Embryonic facial prominence (tissue), 1 donor: ENCODE measurements at regions not wholly inside any gene's neighbourhood (a gene's known extent, or its start where the extent isn't known, plus 50 kb on each side); places are given as distances from the start of the nearest gene placed in this dataset.
"Not testable (repeated sequence)": the region's sequence is repeated elsewhere in the genome, so short reads cannot be mapped to it uniquely, and the experiment has no call there.

Experiments
- DNase-seq: peaks from one replicate; pipeline ENCODE4 v3.0.0-alpha.2; 2016; ENCODE audit errors: extremely low spot score

- not testable (repeated sequence) for DNase-seq
Observed at GRCh38 chr1:146411923-146412322, 183.1 kb upstream of the NOTCH2NLA start.

- DNase-seq: peak; percentile 14
Observed at GRCh38 chr1:146409817-146410441, 181.1 kb upstream of the NOTCH2NLA start.

DNA sequence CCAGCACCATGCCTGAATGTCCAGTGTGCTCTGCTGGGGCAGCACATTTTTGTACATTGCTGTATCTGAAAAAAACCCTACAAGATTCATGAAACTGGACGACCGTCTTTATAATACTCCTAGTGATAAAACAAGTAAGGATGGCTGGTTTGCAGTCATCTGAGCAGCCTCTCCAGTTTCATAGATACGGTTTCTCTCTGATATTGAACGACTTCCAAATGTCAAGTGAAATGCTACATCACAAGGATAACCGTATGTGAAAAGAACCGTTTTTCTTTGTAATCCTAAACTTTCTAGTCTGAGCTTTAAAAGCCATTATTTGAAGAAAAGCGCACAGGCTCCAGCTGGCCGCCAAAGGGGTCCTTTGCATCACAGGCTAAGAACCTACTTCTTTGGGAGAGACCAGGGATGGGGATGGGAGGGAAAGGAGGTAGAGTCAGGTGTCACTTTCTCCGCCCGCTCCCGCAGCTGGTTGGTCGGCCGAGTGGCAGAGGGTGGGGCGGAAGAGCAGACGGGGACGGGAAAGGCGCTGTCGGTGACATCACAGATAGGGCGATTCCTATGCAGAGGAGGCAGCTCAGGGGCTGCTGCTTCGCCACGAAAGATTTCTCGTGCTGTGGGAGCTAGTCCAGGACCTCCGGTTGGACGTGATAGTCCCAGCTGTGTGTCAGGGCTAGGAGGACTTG is 180.4 kb upstream of the NOTCH2NLA start:
- not testable (repeated sequence) for DNase-seq

- DNase-seq: not testable (repeated sequence)
Observed at GRCh38 chr1:146401281-146401825, 172.5 kb upstream of the NOTCH2NLA start.

- DNase-seq: peak; percentile 4
Observed at GRCh38 chr1:146400173-146401121, 171.6 kb upstream of the NOTCH2NLA start.

GRCh38 chr1:146399225-146399624 is 170.4 kb upstream of the NOTCH2NLA start:
- not testable (repeated sequence) for DNase-seq

- DNase-seq: not testable (repeated sequence)
Observed at GRCh38 chr1:146396801-146397200, 168.0 kb upstream of the NOTCH2NLA start.

- DNase-seq: not testable (repeated sequence)
Observed at GRCh38 chr1:146396242-146396641, 167.4 kb upstream of the NOTCH2NLA start.

- not testable (repeated sequence) for DNase-seq
Observed at GRCh38 chr1:146393796-146394195, 165.0 kb upstream of the NOTCH2NLA start.

DNA sequence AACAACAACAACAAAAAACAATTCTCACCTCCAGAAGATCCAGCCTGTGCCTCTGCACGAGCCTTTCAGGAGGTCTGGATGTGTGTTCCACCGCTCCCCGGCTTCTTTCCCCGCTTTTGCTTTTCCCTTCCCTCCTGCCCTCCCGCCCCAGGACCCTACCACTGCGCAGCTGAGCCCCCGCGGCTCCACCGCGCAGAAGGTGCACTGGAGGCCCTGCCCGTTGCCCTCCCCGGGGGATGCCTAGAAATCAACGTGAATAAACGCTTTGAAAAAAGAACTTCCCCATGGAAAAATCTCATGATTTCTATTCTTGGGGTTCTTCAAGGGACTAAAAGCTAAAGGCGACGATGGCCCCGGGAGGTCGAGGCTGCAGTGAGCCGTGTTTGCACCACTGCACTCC is 164.3 kb upstream of the NOTCH2NLA start:
- not testable (repeated sequence) for DNase-seq

DNA sequence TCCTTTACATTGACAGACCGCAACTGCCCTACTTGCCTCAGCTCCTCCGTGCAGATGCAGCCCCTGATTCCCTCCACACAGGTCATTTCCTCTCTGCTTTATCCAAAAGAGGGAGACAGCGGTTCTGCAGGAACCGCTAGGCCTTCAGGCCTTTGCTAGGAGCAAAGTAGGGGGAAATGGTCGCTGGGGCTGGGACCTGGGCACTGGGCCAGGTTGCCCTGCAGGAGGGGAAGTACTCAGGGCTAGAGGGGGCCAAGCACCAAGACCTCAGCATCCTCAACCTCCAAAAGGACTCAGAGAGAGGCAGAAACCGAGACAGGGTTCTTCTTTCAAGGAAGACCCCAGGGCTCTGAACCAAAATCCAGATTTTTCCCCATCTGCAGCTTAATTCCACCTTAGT is 160.4 kb upstream of the NOTCH2NLA start:
- not testable (repeated sequence) for DNase-seq

GRCh38 chr1:146387750-146388469 is 159.1 kb upstream of the NOTCH2NLA start:
- not testable (repeated sequence) for DNase-seq

DNA sequence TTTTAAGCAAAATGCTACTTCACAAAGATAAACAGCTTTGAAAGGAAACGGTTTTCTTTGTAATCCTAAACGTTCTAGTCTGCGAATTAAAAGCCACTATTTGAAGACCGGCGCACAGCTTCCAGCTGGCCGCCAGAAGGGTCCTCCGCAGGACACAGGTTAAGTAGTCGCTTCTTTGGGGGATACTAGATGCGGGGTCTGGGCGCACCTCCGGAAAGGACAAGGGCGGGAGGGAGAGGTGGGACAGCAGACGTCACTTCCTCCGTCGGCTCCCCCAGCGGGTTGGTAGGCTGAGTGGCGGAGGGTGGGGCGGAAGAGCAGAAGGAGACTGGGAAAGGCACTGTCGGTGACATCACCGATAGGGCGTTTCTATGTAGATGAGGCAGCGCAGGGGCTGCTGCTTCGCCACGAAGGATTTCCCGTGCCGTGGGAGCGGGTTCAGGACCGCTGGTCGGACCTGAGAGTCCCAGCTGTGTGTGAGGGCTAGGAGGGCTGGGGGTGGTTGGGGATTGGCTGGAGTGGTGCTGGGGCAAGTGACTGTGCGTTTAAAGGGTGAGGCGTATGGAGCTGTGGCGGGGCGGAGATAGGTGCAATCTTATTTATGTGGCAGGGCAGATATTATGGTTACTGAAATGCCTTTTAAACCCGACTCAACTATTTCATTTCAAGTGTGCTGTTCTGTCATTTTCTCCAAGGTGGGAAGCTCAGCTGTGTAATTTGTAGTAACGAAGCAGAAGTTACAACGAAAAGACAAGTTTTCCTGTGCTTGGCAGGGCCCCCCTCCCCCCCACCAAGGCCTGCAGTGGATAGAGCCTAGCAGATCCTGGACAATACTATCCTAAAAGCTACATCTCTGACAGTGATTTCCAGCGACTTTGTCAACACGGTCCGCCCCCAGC is 158.3 kb upstream of the NOTCH2NLA start:
- peak; percentile 77 for DNase-seq

DNA sequence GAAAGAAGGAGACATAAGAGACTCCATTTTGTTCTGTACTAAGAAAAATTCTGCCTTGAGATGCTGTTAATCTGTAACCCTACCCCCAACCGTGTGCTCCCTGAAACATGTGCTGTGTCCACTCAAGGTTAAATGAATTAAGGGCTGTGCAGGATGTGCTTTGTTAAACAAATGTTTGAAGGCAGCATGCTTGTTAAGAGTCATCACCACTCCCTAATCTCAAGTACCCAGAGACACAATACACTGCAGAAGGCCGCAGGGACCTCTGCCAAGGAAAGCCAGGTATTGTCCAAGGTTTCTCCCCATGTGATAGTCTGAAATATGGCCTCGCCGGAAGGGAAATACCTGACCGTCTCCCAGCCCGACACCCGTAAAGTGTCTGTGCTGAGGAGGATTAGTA is 152.4 kb upstream of the NOTCH2NLA start:
- DNase-seq: not testable (repeated sequence)

- peak; percentile 88 for DNase-seq
Observed at GRCh38 chr1:146376708-146377496, 148.1 kb upstream of the NOTCH2NLA start.

- peak; percentile 14 for DNase-seq
Observed at GRCh38 chr1:146376309-146376707, 147.5 kb upstream of the NOTCH2NLA start.

DNA sequence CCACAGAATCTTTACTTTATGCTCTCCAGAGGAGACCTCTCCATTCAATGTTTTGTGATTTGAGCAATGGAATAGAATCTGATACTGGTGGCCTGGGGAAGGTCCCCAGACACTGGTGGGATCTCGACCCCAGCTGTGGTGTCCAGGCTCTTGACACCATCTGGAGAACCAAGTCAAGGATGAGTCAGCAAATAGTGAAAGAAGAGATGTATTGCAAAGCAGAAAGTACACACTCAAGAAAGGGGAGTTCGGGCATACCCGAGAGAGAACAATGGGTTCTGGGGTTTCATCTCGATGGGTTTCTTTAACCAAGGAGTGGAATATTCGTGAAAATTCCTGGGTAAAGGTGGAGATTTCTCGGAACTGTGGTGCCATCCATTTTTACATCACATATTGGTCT is 146.3 kb upstream of the NOTCH2NLA start:
- DNase-seq: not testable (repeated sequence)

DNA sequence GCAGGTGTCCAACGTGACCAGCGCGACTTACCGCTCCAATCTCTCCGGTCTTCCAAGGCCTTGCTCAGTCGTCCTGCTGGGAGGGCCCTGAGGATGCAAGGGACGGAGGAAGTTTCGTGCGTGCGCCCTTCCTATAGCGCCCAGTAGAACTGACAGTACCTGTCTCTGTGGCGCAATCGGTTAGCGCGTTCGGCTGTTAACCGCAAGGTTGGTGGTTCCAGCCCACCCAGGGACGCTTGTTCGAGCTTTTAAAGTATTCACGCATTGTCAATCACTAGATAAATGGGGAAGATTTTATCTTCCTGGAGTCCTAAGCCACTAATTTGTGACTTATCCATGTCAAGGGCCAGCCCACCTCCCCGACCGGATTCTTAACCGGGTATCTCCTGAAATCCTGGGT is 141.1 kb upstream of the NOTCH2NLA start:
- peak; percentile 5 for DNase-seq

DNA sequence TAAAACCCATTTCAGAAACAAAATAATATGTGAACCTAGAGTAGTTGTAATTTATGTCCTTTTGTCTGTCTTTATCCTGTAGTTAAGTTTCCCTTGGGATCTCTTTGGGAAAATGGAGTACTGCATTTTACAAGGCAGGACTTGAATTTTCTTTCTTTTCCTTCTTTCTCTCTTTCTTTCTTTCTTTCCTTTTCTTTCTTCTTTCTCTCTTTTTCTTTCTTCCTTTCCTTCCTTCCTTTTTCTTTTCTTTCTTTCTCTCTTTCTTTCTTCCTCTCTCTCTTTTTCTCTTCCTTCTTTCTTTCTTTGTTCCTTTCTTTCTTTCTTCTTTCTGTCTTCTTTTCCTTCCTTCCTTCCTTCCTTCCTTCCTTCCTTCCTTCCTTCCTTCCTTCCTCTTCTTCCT is 126.6 kb upstream of the NOTCH2NLA start:
- not testable (repeated sequence) for DNase-seq
